H9 (cell line): ENCODE measurements at regions not wholly inside any gene's neighbourhood (a gene's known extent, or its start where the extent isn't known, plus 50 kb on each side); places are given as distances from the start of the nearest gene placed in this dataset.

Experiments
- DNase-seq: peaks from one replicate; pipeline ENCODE4 v3.0.0-alpha.2; 2017
- H2AFZ ChIP-seq: one replicate; pipeline ENCODE4 v1.6.1; 2013; ENCODE audit warnings: mild to moderate bottlenecking, low read length, control low read depth, moderate library complexity
- H2AK5ac ChIP-seq: 2 replicates; pipeline ENCODE4 v1.6.1; 2013; ENCODE audit warnings: low read length, control low read depth, mixed read lengths; ENCODE audit not compliant: insufficient read length
- H2BK120ac ChIP-seq: one replicate; pipeline ENCODE4 v1.6.1; 2013; ENCODE audit warnings: low read depth, mild to moderate bottlenecking, low read length, control low read depth, inconsistent platforms; ENCODE audit not compliant: poor library complexity, severe bottlenecking
- H2BK12ac ChIP-seq: 2 replicates; pipeline ENCODE4 v1.6.1; 2013; ENCODE audit warnings: low read length, control low read depth, mixed read lengths, low read depth; ENCODE audit not compliant: insufficient read length
- H2BK15ac ChIP-seq: 2 replicates; pipeline ENCODE4 v1.6.1; 2013; ENCODE audit warnings: low read depth, low read length, control low read depth
- H2BK20ac ChIP-seq: one replicate; pipeline ENCODE4 v1.6.1; 2013; ENCODE audit warnings: low read depth, mild to moderate bottlenecking, low read length, control low read depth, inconsistent platforms; ENCODE audit not compliant: poor library complexity, severe bottlenecking
- H2BK5ac ChIP-seq: 2 replicates; pipeline ENCODE4 v1.6.1; 2013; ENCODE audit warnings: low read length, control low read depth, mixed read lengths; ENCODE audit not compliant: insufficient read length
- H3K14ac ChIP-seq: 2 replicates; pipeline ENCODE4 v1.6.1; 2013; ENCODE audit warnings: low read length, control low read depth; ENCODE audit not compliant: insufficient read depth
- H3K18ac ChIP-seq: 2 replicates; pipeline ENCODE4 v1.6.1; 2013; ENCODE audit warnings: low read depth, mild to moderate bottlenecking, mixed read lengths, low read length, control low read depth; ENCODE audit not compliant: insufficient read length
- H3K23ac ChIP-seq: 2 replicates; pipeline ENCODE4 v1.6.1; 2013; ENCODE audit warnings: low read length, control low read depth, mixed read lengths, low read depth; ENCODE audit not compliant: insufficient read length
- H3K23me2 ChIP-seq: 2 replicates; pipeline ENCODE4 v1.6.1; 2013; ENCODE audit warnings: low read depth, mild to moderate bottlenecking, mixed read lengths, low read length, control low read depth; ENCODE audit not compliant: insufficient read length, poor library complexity, severe bottlenecking
- H3K27ac ChIP-seq: 2 replicates; pipeline ENCODE4 v1.5.1; 2013; ENCODE audit warnings: low read length, control low read depth, mixed read lengths, low read depth; ENCODE audit not compliant: insufficient read length
- H3K27me3 ChIP-seq: 2 replicates; pipeline ENCODE4 v1.6.1; 2013; ENCODE audit warnings: low read length, control low read depth, inconsistent platforms; ENCODE audit not compliant: insufficient read depth
- H3K4ac ChIP-seq: 2 replicates; pipeline ENCODE4 v1.6.1; 2013; ENCODE audit warnings: low read depth, mild to moderate bottlenecking, control low read depth, inconsistent platforms, low read length, moderate library complexity
- H3K4me1 ChIP-seq: 2 replicates; pipeline ENCODE4 v1.6.1; 2013; ENCODE audit warnings: low read length, control low read depth, inconsistent platforms; ENCODE audit not compliant: insufficient read depth
- H3K4me2 ChIP-seq: 2 replicates; pipeline ENCODE4 v1.6.1; 2013; ENCODE audit warnings: low read length, control low read depth, mixed read lengths; ENCODE audit not compliant: insufficient read length, insufficient read depth
- H3K56ac ChIP-seq: 2 replicates; pipeline ENCODE4 v1.6.1; 2013; ENCODE audit warnings: low read depth, mild to moderate bottlenecking, mixed read lengths, low read length, control low read depth; ENCODE audit not compliant: insufficient read length
- H3K79me1 ChIP-seq: 2 replicates; pipeline ENCODE4 v1.6.1; 2013; ENCODE audit warnings: low read depth, mild to moderate bottlenecking, moderate library complexity, low read length, control low read depth, inconsistent platforms; ENCODE audit not compliant: insufficient read depth, poor library complexity, severe bottlenecking
- H3K79me2 ChIP-seq: 2 replicates; pipeline ENCODE4 v1.6.1; 2013; ENCODE audit warnings: low read length, control low read depth, inconsistent platforms; ENCODE audit not compliant: insufficient read depth
- H3K9ac ChIP-seq: 2 replicates; pipeline ENCODE4 v1.6.1; 2013; ENCODE audit warnings: low read length, control low read depth, mixed read lengths; ENCODE audit not compliant: insufficient read length; ENCODE audit errors: extremely low read depth
- H3K9me3 ChIP-seq: one replicate; pipeline ENCODE4 v1.6.1; 2013; ENCODE audit warnings: low read depth, low read length, inconsistent platforms; ENCODE audit not compliant: control insufficient read depth
- H3T11ph ChIP-seq: one replicate; pipeline ENCODE4 v1.6.1; 2013; ENCODE audit warnings: mild to moderate bottlenecking, low read length, control low read depth, inconsistent platforms
- H4K20me1 ChIP-seq: one replicate; pipeline ENCODE4 v1.6.1; 2013; ENCODE audit not compliant: control insufficient read depth, insufficient read length, insufficient read depth
- H4K5ac ChIP-seq: 2 replicates; pipeline ENCODE4 v1.6.1; 2013; ENCODE audit warnings: low read depth, mild to moderate bottlenecking, mixed read lengths, low read length, control low read depth; ENCODE audit not compliant: insufficient read length
- H4K8ac ChIP-seq: replicated peaks from 2 replicates; pipeline ENCODE4 v1.6.1; 2013; ENCODE audit warnings: low read length, control low read depth, mixed read lengths, low read depth; ENCODE audit not compliant: insufficient read length
- H4K91ac ChIP-seq: 2 replicates; pipeline ENCODE4 v1.6.1; 2013; ENCODE audit warnings: low read depth, mild to moderate bottlenecking, moderate library complexity, mixed read lengths, low read length, control low read depth; ENCODE audit not compliant: insufficient read length
- H3K27ac Mint-ChIP-seq, 3 experiments: 2 replicates in 2 of 3; 3 replicates in 1 of 3; pipeline ENCODE4 v1.8.0; 2020 to 2021; ENCODE audit warnings: mixed read lengths in 3 of 3, mild to moderate bottlenecking in 1 of 3, moderate library complexity in 1 of 3
- H3K27me3 Mint-ChIP-seq: 2 replicates; pipeline ENCODE4 v1.8.0; 2021; ENCODE audit warnings: low read depth, mild to moderate bottlenecking, moderate library complexity, mixed read lengths
- H3K36me3 Mint-ChIP-seq, 3 experiments: 2 replicates in 2 of 3; 3 replicates in 1 of 3; pipeline ENCODE4 v1.8.0; 2020 to 2021; ENCODE audit warnings: low read depth in 3 of 3, mixed read lengths in 3 of 3; ENCODE audit not compliant: insufficient read depth in 1 of 3
- H3K4me1 Mint-ChIP-seq, 2 experiments: 2 replicates each; pipeline ENCODE4 v1.8.0; 2020; ENCODE audit warnings: mixed read lengths in 2 of 2
- H3K4me3 Mint-ChIP-seq, 2 experiments: 2 replicates in 1 of 2; 3 replicates in 1 of 2; pipeline ENCODE4 v1.8.0; 2020 to 2021; ENCODE audit warnings: mild to moderate bottlenecking in 2 of 2, mixed read lengths in 2 of 2, moderate library complexity in 1 of 2
- H3K9me3 Mint-ChIP-seq, 2 experiments: 2 replicates in 1 of 2; 3 replicates in 1 of 2; pipeline ENCODE4 v1.8.0; 2020; ENCODE audit warnings: mild to moderate bottlenecking in 2 of 2, mixed read lengths in 2 of 2, moderate library complexity in 1 of 2
- WGBS: extraction: QIAGEN DNeasy Blood & Tissue Kit; methylation state at CpG from one replicate; pipeline ENCODE4 v1.1.7; 2013; ENCODE audit warnings: missing lambda C conversion rate, low lambda C conversion rate, mixed read lengths; ENCODE audit not compliant: insufficient read length; ENCODE audit errors: extremely low coverage; 5-methylcytosine and 5-hydroxymethylcytosine counted together
- TF ChIP-seq, protein P1 (sequence below): fragments of 200-600 bp; sonication (generic); conservative IDR thresholded peaks from 3 replicates; pipeline ENCODE4 v1.8.0; 2021; ENCODE audit warnings: antibody characterized with exemption, mild to moderate bottlenecking

DNA sequence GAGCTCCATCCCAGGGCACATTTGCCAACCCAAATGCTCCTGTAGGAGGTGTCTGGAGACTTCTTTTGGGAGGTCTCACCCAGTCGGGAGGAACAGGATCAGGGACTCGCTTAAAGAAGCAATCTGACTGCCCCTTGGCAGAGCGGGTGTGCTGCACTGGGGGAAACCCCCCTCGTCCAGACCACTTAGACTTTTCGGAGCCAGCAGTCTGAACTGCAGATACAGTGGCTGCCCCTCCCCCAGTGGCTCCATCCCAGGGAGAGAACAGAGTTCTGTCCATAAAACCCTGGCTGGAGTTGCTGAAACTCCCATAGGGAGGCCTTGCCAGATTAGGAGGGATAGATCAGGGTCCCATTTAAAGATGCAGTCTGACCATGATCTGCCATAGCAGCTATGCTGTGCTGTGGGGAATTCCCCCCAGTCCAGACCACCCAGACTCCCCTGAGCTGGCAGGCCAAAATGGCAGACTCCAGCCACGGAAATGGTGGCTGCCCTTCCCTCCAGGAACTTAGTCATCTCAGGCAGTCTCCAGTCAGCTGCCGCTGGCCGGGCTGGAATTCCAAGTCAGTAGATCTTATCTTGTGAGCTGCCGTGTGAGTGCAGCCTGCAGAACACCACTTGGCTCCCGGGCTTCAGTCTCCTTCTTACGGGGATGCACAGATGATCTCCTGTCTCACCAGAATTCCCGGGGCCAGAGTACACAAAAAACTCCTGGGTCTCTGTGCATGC is 278.1 kb upstream of the SASH1 start:
- no peak overlapping the region for H3K27ac Mint-ChIP-seq
- H3K27ac ChIP-seq, result no peak overlapping the region
- WGBS, result no CpG with 5 or more reads among the region's 12 CpGs

More for the DNA sequence above, 278.1 kb upstream of the SASH1 start:
- H3K56ac ChIP-seq, result no peak overlapping the region
- H2BK5ac ChIP-seq, result no peak overlapping the region
- H4K5ac ChIP-seq, result no peak overlapping the region
- H2AK5ac ChIP-seq, result no peak overlapping the region
- DNase-seq, result no peak
- H3K4ac ChIP-seq, result no peak overlapping the region
- no peak overlapping the region for H4K8ac ChIP-seq
- no peak overlapping the region for H2BK15ac ChIP-seq
- H3K4me3 Mint-ChIP-seq, result no peak overlapping the region
- no peak overlapping the region for H2AFZ ChIP-seq
- H3K4me1 ChIP-seq, result no peaks in the 10 kb centered on the region
- no peak overlapping the region for H2BK20ac ChIP-seq
- peaks cover 6 to 14% (median 7%) of the 10 kb centered on the region in 3 experiments; a peak in 5 of 7 replicates for H3K36me3 Mint-ChIP-seq
- H3K79me1 ChIP-seq, result no peaks in the 10 kb centered on the region
- no peaks in the 10 kb centered on the region for H3K23me2 ChIP-seq
- peaks cover 14 to 32% of the 10 kb centered on the region in 2 experiments for H3K9me3 Mint-ChIP-seq
- no peaks in the 10 kb centered on the region for H4K20me1 ChIP-seq
- H2BK120ac ChIP-seq, result no peak overlapping the region
- no peak overlapping the region for H3T11ph ChIP-seq
- no peak overlapping the region for H3K23ac ChIP-seq
- no peak overlapping the region for H2BK12ac ChIP-seq
- no peak overlapping the region for H4K91ac ChIP-seq
- no peak overlapping the region for H3K14ac ChIP-seq
- no peaks in the 10 kb centered on the region for H3K27me3 ChIP-seq
- no peak overlapping the region for H3K18ac ChIP-seq
- H3K27me3 Mint-ChIP-seq, result peaks cover 2% of the 10 kb centered on the region
- H3K4me2 ChIP-seq, result no peak overlapping the region
- H3K9me3 ChIP-seq, result peaks cover 6% of the 10 kb centered on the region
- TF ChIP-seq, protein P1, sequence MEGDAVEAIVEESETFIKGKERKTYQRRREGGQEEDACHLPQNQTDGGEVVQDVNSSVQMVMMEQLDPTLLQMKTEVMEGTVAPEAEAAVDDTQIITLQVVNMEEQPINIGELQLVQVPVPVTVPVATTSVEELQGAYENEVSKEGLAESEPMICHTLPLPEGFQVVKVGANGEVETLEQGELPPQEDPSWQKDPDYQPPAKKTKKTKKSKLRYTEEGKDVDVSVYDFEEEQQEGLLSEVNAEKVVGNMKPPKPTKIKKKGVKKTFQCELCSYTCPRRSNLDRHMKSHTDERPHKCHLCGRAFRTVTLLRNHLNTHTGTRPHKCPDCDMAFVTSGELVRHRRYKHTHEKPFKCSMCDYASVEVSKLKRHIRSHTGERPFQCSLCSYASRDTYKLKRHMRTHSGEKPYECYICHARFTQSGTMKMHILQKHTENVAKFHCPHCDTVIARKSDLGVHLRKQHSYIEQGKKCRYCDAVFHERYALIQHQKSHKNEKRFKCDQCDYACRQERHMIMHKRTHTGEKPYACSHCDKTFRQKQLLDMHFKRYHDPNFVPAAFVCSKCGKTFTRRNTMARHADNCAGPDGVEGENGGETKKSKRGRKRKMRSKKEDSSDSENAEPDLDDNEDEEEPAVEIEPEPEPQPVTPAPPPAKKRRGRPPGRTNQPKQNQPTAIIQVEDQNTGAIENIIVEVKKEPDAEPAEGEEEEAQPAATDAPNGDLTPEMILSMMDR, result no peak
- H3K9ac ChIP-seq, result no peak overlapping the region
- H3K79me2 ChIP-seq, result no peaks in the 10 kb centered on the region
- no peaks in the 10 kb centered on the region for H3K4me1 Mint-ChIP-seq
